ENCODE measurements at regions not wholly inside any gene's neighbourhood (a gene's known extent, or its start where the extent isn't known, plus 50 kb on each side); places are given as distances from the start of the nearest gene placed in this dataset.

DNA sequence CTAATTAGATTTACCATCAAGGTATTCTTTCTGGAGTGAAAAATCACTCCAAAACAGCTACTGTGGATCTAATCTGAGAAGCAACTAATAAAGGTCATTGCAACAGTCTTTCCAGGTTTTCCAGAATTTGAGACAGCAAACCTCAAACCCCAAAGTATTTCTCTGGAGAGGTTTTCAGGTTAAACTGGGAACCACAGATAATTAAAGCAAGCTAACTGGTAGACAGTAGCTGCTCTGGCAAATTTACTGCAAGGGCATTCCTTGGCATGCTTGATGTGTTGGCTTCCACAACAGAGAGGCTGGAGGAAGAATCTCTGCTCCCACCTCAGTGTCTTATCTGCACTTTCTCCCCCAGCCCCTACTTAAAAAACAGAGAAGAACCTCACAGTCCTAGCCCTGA lies 140.0 kb upstream of the NRBF2 start:
- TF ChIP-seq, protein P1, sequence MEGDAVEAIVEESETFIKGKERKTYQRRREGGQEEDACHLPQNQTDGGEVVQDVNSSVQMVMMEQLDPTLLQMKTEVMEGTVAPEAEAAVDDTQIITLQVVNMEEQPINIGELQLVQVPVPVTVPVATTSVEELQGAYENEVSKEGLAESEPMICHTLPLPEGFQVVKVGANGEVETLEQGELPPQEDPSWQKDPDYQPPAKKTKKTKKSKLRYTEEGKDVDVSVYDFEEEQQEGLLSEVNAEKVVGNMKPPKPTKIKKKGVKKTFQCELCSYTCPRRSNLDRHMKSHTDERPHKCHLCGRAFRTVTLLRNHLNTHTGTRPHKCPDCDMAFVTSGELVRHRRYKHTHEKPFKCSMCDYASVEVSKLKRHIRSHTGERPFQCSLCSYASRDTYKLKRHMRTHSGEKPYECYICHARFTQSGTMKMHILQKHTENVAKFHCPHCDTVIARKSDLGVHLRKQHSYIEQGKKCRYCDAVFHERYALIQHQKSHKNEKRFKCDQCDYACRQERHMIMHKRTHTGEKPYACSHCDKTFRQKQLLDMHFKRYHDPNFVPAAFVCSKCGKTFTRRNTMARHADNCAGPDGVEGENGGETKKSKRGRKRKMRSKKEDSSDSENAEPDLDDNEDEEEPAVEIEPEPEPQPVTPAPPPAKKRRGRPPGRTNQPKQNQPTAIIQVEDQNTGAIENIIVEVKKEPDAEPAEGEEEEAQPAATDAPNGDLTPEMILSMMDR (IDR thresholded peaks at IDR 0.05) = no peak
- TF ChIP-seq POLR2A (IDR thresholded peaks at IDR 0.05) = no peak
- no peak for TF ChIP-seq POLR2AphosphoS5 (IDR thresholded peaks at IDR 0.05)
